ENCODE measurements at regions not wholly inside any gene's neighbourhood (a gene's known extent, or its start where the extent isn't known, plus 50 kb on each side); places are given as distances from the start of the nearest gene placed in this dataset.

- H3K36me3 ChIP-seq (ENCODE audit: insufficient read depth in 1 of 2, low read depth in 1 of 2): no peaks in the 10 kb centered on the region
- no peaks in the 10 kb centered on the region for H3K4me1 ChIP-seq
- H3K4me3 ChIP-seq: no peak overlapping the region
- 44 to 46% (median 45%) methylated on average over 3 of the region's 3 CpGs for WGBS, 3 donors
- ATAC-seq (no peak), DNase-seq (no peak)
- no peaks in the 10 kb centered on the region for H3K9me3 ChIP-seq
- peak; percentile 54 for TF ChIP-seq CTCF (IDR thresholded peaks at IDR 0.05)
- no peaks in the 10 kb centered on the region for H3K27me3 ChIP-seq (ENCODE audit: insufficient read depth in 3 of 3, low read length in 2 of 3)
- H3K27ac ChIP-seq: no peak overlapping the region
- intact Hi-C loops (cut with DNase I): loop anchor here in 1 of 2 donors (10.0 kb wide), 1 partner anchor 231 kb away; no protein-coding TSS in a partner anchor
Observed at GRCh38 chrX:118225711-118226428, 109.3 kb upstream of the KLHL13 start.

GRCh38 chrX:118228041-118228440, 111.4 kb upstream of the KLHL13 start:
- DNase-seq: no peak
- H3K9me3 ChIP-seq: no peaks in the 10 kb centered on the region
- H3K4me1 ChIP-seq: no peaks in the 10 kb centered on the region
- ATAC-seq: no peak
- H3K4me3 ChIP-seq: no peak overlapping the region
- no peak for TF ChIP-seq CTCF (IDR thresholded peaks at IDR 0.05)
- intact Hi-C loops (cut with DNase I): loop anchor here in 1 of 2 donors (10.0 kb wide), 1 partner anchor 233 kb away; no protein-coding TSS in a partner anchor
- no peaks in the 10 kb centered on the region for H3K27me3 ChIP-seq (ENCODE audit: insufficient read depth in 3 of 3, low read length in 2 of 3)
- no peak overlapping the region for H3K27ac ChIP-seq
- H3K36me3 ChIP-seq (ENCODE audit: insufficient read depth in 1 of 2, low read depth in 1 of 2): no peaks in the 10 kb centered on the region
- 57 to 69% (median 68%) methylated on average over 4 of the region's 4 CpGs for WGBS, 3 donors

- no peak for TF ChIP-seq CTCF (IDR thresholded peaks at IDR 0.05)
- H3K4me1 ChIP-seq: no peaks in the 10 kb centered on the region
- intact Hi-C loops (cut with DNase I): loop anchor here in 1 of 2 donors (10.0 kb wide), 1 partner anchor 234 kb away; no protein-coding TSS in a partner anchor
- ATAC-seq: no peak
- H3K27me3 ChIP-seq (ENCODE audit: insufficient read depth in 3 of 3, low read length in 2 of 3): no peaks in the 10 kb centered on the region
- no peaks in the 10 kb centered on the region for H3K36me3 ChIP-seq (ENCODE audit: insufficient read depth in 1 of 2, low read depth in 1 of 2)
- H3K9me3 ChIP-seq: no peaks in the 10 kb centered on the region
- 50 to 95% (median 88%) methylated on average over 1 of the region's 1 CpG for WGBS, 3 donors
- H3K27ac ChIP-seq: no peak overlapping the region
- no peak overlapping the region for H3K4me3 ChIP-seq
- no peak for DNase-seq
Observed at GRCh38 chrX:118228456-118228855, 111.8 kb upstream of the KLHL13 start.

GRCh38 chrX:118231464-118231863, 114.4 kb upstream of the WDR44 start:
- intact Hi-C loops (cut with DNase I): no loop called here
- TF ChIP-seq CTCF (IDR thresholded peaks at IDR 0.05): no peak
- ATAC-seq (no peak), DNase-seq (no peak)
- Histone ChIP-seq H3K4me3 (no peak overlapping the region), H3K36me3 (ENCODE audit: insufficient read depth in 1 of 2, low read depth in 1 of 2) (no peaks in the 10 kb centered on the region), H3K27me3 (ENCODE audit: insufficient read depth in 3 of 3, low read length in 2 of 3) (no peaks in the 10 kb centered on the region), H3K4me1 (no peaks in the 10 kb centered on the region), H3K9me3 (no peaks in the 10 kb centered on the region), H3K27ac (no peak overlapping the region)
